Prostate gland (tissue), 2 donors: ENCODE measurements at regions not wholly inside any gene's neighbourhood (a gene's known extent, or its start where the extent isn't known, plus 50 kb on each side); places are given as distances from the start of the nearest gene placed in this dataset.

ENCODE experiments used
- CTCF ChIP-seq, 4 experiments: fragments of 200-600 bp in 2 of 4; fragments of 450-650 bp in 2 of 4; sonication (generic) in 2 of 4; IDR thresholded peaks; 1 replicate in 3 of 4; 2 replicates in 1 of 4; pipeline ENCODE4 v1.5.1; 2016 to 2019; ENCODE audit warnings: antibody characterized with exemption in 4 of 4, mild to moderate bottlenecking in 2 of 4, moderate library complexity in 2 of 4
- POLR2A ChIP-seq: fragments of 450-650 bp; IDR thresholded peaks from one replicate; pipeline ENCODE4 v1.6.1; 2016; ENCODE audit warnings: antibody characterized with exemption, mild to moderate bottlenecking

- no peak for TF ChIP-seq CTCF (IDR thresholded peaks at IDR 0.05)
- TF ChIP-seq POLR2A, result no peak
These were observed 110.0 kb upstream of the GPC3 start for GRCh38 chrX:134095366-134095765.
